ENCODE measurements at regions not wholly inside any gene's neighbourhood (a gene's known extent, or its start where the extent isn't known, plus 50 kb on each side); places are given as distances from the start of the nearest gene placed in this dataset.

DNA sequence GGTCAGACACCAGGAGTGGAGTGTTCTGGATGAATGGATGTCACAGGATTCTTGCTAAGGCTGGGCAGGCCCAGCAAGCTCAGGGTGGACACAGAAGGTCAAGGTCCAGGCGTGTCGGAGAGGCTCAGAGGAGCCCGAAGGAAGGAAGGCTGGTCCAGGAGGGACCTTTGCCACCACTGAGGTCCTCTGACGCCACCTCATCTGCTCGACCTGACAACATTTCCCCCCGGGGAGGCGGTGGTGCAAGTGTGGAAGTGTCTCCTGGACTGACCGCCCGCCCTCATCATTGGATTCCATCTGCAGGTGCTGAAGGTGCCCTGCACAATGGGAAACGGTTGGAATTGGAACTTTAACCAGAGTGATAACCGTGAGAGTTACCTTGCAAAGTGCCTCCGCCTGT, 124.6 kb downstream of the RTP5 start (continued):
- no peak for TF ChIP-seq ZNF565 (CRISPR knock-in tag; conservative IDR thresholded peaks at IDR 0.05; ENCODE audit: low read depth)

DNA sequence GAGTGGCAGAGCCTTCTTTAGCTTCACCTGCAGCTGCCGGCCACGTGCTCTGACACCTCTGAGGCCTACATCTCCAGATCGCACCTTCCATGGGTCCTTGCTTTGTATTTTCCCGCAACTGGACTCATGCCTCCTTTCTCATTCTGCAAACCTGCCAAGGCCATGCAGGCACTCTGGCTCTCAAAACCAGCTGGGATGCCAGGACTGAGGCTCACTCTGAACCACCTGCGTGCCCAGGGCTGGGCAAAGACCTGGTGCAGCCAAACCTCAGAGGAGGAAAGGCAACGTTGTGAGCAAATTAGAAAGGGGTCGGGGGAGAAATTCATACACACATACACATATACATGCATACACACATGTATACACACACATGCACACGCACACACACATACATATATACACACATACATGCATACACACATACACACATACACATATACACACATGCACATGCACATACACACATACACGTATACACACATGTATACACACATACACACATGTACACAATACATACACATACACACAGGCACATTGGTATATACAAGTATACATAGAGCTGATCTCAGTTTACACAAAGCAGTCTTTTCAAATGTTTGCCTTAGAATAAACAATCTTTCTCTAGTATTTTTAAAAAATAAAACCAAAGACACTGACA, 125.2 kb downstream of the RTP5 start:
- TF ChIP-seq, protein P1, sequence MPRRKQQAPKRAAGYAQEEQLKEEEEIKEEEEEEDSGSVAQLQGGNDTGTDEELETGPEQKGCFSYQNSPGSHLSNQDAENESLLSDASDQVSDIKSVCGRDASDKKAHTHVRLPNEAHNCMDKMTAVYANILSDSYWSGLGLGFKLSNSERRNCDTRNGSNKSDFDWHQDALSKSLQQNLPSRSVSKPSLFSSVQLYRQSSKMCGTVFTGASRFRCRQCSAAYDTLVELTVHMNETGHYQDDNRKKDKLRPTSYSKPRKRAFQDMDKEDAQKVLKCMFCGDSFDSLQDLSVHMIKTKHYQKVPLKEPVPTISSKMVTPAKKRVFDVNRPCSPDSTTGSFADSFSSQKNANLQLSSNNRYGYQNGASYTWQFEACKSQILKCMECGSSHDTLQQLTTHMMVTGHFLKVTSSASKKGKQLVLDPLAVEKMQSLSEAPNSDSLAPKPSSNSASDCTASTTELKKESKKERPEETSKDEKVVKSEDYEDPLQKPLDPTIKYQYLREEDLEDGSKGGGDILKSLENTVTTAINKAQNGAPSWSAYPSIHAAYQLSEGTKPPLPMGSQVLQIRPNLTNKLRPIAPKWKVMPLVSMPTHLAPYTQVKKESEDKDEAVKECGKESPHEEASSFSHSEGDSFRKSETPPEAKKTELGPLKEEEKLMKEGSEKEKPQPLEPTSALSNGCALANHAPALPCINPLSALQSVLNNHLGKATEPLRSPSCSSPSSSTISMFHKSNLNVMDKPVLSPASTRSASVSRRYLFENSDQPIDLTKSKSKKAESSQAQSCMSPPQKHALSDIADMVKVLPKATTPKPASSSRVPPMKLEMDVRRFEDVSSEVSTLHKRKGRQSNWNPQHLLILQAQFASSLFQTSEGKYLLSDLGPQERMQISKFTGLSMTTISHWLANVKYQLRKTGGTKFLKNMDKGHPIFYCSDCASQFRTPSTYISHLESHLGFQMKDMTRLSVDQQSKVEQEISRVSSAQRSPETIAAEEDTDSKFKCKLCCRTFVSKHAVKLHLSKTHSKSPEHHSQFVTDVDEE (CRISPR knock-in tag; IDR thresholded peaks at IDR 0.05) = no peak
- no peak for TF ChIP-seq ARNTL (CRISPR knock-in tag; IDR thresholded peaks at IDR 0.05; ENCODE audit: borderline replicate concordance, low read depth)
- TF ChIP-seq TCF4 (CRISPR knock-in tag; IDR thresholded peaks at IDR 0.05; ENCODE audit: borderline replicate concordance) = no peak
- no peak for TF ChIP-seq ZNF70 (CRISPR knock-in tag; IDR thresholded peaks at IDR 0.05)
- ATAC-seq = no peak

DNA sequence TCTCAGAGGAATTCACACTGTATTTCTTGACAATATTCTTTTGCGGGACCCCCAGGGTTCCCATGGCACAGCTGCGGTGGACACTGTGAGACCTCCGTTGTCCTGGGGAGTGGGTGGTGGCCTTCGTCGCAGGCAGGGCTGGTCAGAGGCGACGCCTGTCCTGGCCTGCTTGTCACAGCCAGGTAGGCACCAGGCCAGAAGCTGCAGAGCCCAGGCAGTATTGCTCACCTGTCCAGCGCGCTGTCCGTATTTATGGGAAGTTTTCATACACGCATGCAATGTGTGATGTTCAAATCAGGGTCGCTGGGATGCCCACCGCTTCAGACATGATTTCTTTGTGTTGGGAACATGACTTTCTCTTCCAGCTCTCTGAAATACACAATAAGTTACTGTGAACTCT, 126.6 kb downstream of the RTP5 start:
- no peak for ATAC-seq
- TF ChIP-seq ZNF8 (CRISPR knock-in tag; IDR thresholded peaks at IDR 0.05) = no peak
- TF ChIP-seq RARB (CRISPR knock-in tag; IDR thresholded peaks at IDR 0.05) = no peak
- no peak for TF ChIP-seq PPARA (CRISPR knock-in tag; IDR thresholded peaks at IDR 0.05; ENCODE audit: borderline replicate concordance)
- no peak for TF ChIP-seq GLIS3 (CRISPR knock-in tag; IDR thresholded peaks at IDR 0.05)
- no peak for TF ChIP-seq CSDC2 (CRISPR knock-in tag; IDR thresholded peaks at IDR 0.05)
- no peak for TF ChIP-seq TCF4 (CRISPR knock-in tag; IDR thresholded peaks at IDR 0.05; ENCODE audit: borderline replicate concordance)
- TF ChIP-seq, protein P2, sequence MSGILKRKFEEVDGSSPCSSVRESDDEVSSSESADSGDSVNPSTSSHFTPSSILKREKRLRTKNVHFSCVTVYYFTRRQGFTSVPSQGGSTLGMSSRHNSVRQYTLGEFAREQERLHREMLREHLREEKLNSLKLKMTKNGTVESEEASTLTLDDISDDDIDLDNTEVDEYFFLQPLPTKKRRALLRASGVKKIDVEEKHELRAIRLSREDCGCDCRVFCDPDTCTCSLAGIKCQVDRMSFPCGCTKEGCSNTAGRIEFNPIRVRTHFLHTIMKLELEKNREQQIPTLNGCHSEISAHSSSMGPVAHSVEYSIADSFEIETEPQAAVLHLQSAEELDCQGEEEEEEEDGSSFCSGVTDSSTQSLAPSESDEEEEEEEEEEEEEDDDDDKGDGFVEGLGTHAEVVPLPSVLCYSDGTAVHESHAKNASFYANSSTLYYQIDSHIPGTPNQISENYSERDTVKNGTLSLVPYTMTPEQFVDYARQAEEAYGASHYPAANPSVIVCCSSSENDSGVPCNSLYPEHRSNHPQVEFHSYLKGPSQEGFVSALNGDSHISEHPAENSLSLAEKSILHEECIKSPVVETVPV (CRISPR knock-in tag; IDR thresholded peaks at IDR 0.05) = no peak

DNA sequence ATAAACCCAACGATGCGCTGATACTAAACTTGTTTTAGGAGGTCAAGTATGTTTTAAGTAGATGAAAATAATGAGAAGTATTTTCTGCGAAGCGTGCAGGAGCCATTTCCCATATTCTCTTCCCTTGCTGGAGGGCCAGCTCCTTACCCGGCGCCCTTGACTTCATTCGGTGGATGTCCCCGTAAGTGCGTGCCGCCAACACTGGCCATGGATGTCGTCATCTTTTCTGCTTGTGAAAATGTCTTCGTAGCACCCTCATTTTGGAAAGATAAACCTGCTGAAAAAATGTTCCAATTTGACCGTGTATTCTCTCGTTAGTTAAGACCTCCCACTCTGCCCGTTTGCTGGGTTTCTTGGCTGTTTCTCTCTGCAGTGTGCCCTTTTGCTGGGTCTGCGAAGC, 127.5 kb downstream of the RTP5 start:
- TF ChIP-seq ESRRG (CRISPR knock-in tag; IDR thresholded peaks at IDR 0.05) = no peak
- no peak for TF ChIP-seq ISL1 (CRISPR knock-in tag; IDR thresholded peaks at IDR 0.05)
- no peak for TF ChIP-seq ZNF70 (CRISPR knock-in tag; IDR thresholded peaks at IDR 0.05)
- TF ChIP-seq PPARA (CRISPR knock-in tag; IDR thresholded peaks at IDR 0.05; ENCODE audit: borderline replicate concordance) = no peak
- TF ChIP-seq TOX (CRISPR knock-in tag; IDR thresholded peaks at IDR 0.05; ENCODE audit: borderline replicate concordance) = no peak
- TF ChIP-seq, protein P3, sequence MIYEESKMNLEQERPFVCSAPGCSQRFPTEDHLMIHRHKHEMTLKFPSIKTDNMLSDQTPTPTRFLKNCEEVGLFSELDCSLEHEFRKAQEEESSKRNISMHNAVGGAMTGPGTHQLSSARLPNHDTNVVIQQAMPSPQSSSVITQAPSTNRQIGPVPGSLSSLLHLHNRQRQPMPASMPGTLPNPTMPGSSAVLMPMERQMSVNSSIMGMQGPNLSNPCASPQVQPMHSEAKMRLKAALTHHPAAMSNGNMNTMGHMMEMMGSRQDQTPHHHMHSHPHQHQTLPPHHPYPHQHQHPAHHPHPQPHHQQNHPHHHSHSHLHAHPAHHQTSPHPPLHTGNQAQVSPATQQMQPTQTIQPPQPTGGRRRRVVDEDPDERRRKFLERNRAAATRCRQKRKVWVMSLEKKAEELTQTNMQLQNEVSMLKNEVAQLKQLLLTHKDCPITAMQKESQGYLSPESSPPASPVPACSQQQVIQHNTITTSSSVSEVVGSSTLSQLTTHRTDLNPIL (CRISPR knock-in tag; IDR thresholded peaks at IDR 0.05; ENCODE audit: low read depth) = no peak
- TF ChIP-seq, protein P1 (CRISPR knock-in tag; IDR thresholded peaks at IDR 0.05) = no peak
- TF ChIP-seq ARNTL (CRISPR knock-in tag; IDR thresholded peaks at IDR 0.05; ENCODE audit: borderline replicate concordance, low read depth) = no peak
- ATAC-seq = no peak

DNA sequence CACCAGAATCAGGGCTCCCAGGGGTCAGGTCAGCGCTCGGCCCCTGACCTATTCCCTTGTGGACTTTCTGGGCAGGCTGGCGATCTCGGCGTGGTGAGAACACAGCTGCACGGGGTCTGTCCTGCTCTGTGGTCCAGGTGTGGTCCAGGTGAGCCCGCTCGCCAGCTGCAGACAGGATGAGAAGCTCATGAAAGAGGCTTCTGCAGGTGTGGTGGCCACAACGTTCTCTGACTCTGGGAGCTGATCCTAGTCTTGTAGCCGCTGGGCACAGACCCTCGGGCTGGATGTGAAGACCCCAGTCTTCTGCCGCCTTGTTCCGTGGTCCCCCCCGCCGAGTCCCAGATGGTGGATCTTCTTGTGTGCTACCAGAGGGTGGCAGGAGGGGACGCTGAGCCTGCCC, 129.7 kb downstream of the RTP5 start:
- ATAC-seq = no peak
- TF ChIP-seq, protein P4, sequence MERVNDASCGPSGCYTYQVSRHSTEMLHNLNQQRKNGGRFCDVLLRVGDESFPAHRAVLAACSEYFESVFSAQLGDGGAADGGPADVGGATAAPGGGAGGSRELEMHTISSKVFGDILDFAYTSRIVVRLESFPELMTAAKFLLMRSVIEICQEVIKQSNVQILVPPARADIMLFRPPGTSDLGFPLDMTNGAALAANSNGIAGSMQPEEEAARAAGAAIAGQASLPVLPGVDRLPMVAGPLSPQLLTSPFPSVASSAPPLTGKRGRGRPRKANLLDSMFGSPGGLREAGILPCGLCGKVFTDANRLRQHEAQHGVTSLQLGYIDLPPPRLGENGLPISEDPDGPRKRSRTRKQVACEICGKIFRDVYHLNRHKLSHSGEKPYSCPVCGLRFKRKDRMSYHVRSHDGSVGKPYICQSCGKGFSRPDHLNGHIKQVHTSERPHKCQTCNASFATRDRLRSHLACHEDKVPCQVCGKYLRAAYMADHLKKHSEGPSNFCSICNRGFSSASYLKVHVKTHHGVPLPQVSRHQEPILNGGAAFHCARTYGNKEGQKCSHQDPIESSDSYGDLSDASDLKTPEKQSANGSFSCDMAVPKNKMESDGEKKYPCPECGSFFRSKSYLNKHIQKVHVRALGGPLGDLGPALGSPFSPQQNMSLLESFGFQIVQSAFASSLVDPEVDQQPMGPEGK (CRISPR knock-in tag; IDR thresholded peaks at IDR 0.05; ENCODE audit: borderline replicate concordance) = no peak
- TF ChIP-seq GLIS3 (CRISPR knock-in tag; IDR thresholded peaks at IDR 0.05) = no peak
- no peak for TF ChIP-seq OSR1 (CRISPR knock-in tag; IDR thresholded peaks at IDR 0.05)
- no peak for TF ChIP-seq RARB (CRISPR knock-in tag; IDR thresholded peaks at IDR 0.05)
- TF ChIP-seq ZC3H10 (CRISPR knock-in tag; IDR thresholded peaks at IDR 0.05) = no peak
- no peak for TF ChIP-seq CSDC2 (CRISPR knock-in tag; IDR thresholded peaks at IDR 0.05)
- TF ChIP-seq ZNF8 (CRISPR knock-in tag; IDR thresholded peaks at IDR 0.05) = no peak
- no peak for TF ChIP-seq TOX (CRISPR knock-in tag; IDR thresholded peaks at IDR 0.05; ENCODE audit: borderline replicate concordance)
- TF ChIP-seq, protein P1 (CRISPR knock-in tag; IDR thresholded peaks at IDR 0.05) = no peak
- no peak for TF ChIP-seq SNAI2 (CRISPR knock-in tag; IDR thresholded peaks at IDR 0.05)

Data from SK-N-SH treated with all-trans-retinoic acid at 6 μM for 48 hours (cell line).